Activated naive CD8-positive, alpha-beta T cell treated with anti-CD3 and anti-CD28 coated beads, Interleukin-2, amount 50 U/mL, for 24 hours (primary cell): ENCODE measurements at regions not wholly inside any gene's neighbourhood (a gene's known extent, or its start where the extent isn't known, plus 50 kb on each side); places are given as distances from the start of the nearest gene placed in this dataset.
"Not testable (repeated sequence)": the region's sequence is repeated elsewhere in the genome, so short reads cannot be mapped to it uniquely, and the experiment has no call there.

Experiments
- ATAC-seq: fragments of 150-1000 bp; cut with Tn5 transposase; one replicate; pipeline ENCODE4 v1.10.0; 2021
- DNase-seq: peaks from one replicate; pipeline ENCODE4 v3.0.0; 2021
- H3K27ac Mint-ChIP-seq: one replicate; pipeline ENCODE4 v1.8.0; 2021; ENCODE audit warnings: mild to moderate bottlenecking, mixed read lengths
- H3K27me3 Mint-ChIP-seq: one replicate; pipeline ENCODE4 v1.8.0; 2021; ENCODE audit warnings: mixed read lengths
- H3K36me3 Mint-ChIP-seq: one replicate; pipeline ENCODE4 v1.8.0; 2021; ENCODE audit warnings: low read depth, mixed read lengths
- H3K4me1 Mint-ChIP-seq: one replicate; pipeline ENCODE4 v1.8.0; 2021; ENCODE audit warnings: mixed read lengths
- H3K4me3 Mint-ChIP-seq: one replicate; pipeline ENCODE4 v1.8.0; 2021; ENCODE audit warnings: mild to moderate bottlenecking, moderate library complexity, mixed read lengths
- H3K9me3 Mint-ChIP-seq: one replicate; pipeline ENCODE4 v1.8.0; 2021; ENCODE audit warnings: mixed read lengths

DNA sequence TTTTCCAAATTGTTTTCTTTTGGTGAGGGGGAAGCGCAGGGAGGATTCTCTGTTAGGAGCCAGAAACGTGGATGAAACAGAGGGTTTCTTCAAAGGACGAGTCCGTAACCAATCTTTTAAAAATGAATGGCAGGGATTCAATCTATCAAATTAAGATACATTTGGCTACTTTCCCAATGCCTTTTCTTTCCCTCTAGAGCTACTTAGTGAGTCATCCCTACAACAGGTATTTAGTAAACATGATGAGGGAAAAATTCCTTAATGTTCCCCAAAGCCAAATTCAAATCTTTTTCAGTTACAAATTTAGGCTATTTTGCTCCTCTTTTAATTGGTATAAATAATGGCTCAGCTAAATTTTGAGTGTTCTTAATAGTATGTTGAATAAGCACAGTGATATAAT lies 366.4 kb upstream of the RIOK2 start:
- Mint-ChIP-seq H3K36me3 (no peaks in the 10 kb centered on the region), H3K4me3 (no peak overlapping the region), H3K4me1 (peaks cover 37% of the 10 kb centered on the region), H3K27me3 (no peaks in the 10 kb centered on the region), H3K9me3 (peaks cover 5% of the 10 kb centered on the region), H3K27ac (no peak overlapping the region)
- no peak for ATAC-seq
- no peak for DNase-seq

DNA sequence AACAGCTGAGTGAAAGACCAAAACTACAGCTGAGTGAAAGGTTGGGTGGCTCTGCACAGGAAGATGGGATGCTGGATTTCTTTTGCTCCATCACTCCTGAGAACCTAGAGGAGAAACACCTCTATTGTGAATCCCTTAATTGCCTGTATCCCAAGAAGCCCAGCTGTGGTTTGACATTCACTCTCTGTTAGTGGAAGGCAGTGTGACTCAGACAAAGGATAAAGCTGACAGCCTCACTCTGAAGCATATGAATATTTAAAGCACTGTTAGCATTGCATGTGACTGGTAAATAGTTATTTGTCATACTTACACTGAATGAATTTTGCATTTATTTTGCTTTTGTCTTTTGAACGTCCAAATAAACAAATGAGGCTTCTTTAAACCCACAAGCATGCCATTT lies 367.1 kb upstream of the RIOK2 start:
- Mint-ChIP-seq H3K27ac (no peak overlapping the region), H3K9me3 (peaks cover 5% of the 10 kb centered on the region), H3K4me3 (no peak overlapping the region), H3K36me3 (no peaks in the 10 kb centered on the region), H3K4me1 (peaks cover 32% of the 10 kb centered on the region), H3K27me3 (no peaks in the 10 kb centered on the region)
- DNase-seq (no peak), ATAC-seq (no peak)

DNA sequence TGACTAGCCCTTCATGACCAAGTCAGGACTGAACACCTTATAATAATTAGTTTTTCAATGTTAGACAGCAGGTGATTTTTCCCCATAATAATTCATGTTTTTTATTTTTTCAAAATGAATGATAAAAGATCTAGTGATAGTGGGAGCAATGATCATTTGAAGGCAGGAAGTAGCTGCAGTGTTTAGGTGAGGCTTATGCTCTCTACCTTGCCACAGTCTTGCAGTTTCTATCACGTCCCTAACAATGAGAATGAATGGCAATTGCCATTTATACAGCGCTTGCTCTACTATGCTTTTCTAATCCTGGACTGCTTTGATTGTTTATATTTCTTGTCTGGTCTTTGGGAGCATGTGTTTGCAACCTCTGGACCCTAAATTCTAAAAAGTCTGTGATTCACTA lies 367.8 kb upstream of the RIOK2 start:
- peaks cover 5% of the 10 kb centered on the region for H3K9me3 Mint-ChIP-seq
- no peaks in the 10 kb centered on the region for H3K27me3 Mint-ChIP-seq
- peaks cover 32% of the 10 kb centered on the region for H3K4me1 Mint-ChIP-seq
- no peak overlapping the region for H3K4me3 Mint-ChIP-seq
- DNase-seq (no peak), ATAC-seq (no peak)
- no peaks in the 10 kb centered on the region for H3K36me3 Mint-ChIP-seq
- H3K27ac Mint-ChIP-seq, result no peak overlapping the region

DNA sequence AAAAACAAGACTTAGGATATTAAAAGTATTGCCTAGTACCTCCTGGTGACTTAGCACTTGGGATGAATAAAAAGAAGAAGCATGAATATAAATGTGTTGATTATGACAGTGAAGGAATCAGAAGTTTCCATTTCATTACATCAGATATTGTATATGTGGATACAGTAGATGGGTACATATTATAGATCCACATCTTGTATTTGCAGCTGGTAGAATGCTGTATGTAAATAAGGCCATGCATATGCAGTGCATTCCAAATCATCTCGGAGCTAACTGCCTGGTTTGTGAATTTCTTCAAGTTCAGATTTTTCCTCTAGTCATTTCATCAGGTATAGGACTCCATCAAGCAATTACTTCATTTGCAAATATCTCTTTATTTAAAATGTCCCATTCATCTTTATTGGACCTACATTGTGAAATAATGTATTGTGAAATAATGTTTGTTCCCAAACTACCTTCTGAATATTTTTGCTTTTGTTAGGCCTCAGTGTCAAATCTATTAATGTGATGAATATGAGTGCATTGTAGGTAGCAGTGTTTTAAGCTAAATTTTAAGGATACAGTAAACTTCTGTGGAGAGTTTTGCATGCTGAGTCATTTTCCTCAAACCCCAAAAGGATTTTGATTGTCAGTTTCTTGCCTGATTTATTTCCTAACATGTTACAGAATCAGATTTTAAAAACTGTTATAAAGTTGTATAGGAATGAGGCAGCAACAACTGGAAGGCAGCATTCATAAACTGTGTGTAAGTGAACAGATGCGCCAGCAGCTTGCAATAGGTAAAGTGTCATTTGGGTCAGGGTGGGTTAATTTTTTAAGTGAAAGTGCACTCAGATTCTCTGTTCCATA lies 370.8 kb upstream of the RIOK2 start:
- no peak overlapping the region for H3K4me3 Mint-ChIP-seq
- H3K36me3 Mint-ChIP-seq, result no peaks in the 10 kb centered on the region
- H3K27me3 Mint-ChIP-seq, result no peaks in the 10 kb centered on the region
- H3K9me3 Mint-ChIP-seq, result no peaks in the 10 kb centered on the region
- H3K27ac Mint-ChIP-seq, result no peak overlapping the region
- peaks cover 12% of the 10 kb centered on the region for H3K4me1 Mint-ChIP-seq
- ATAC-seq (no peak), DNase-seq (no peak)

DNA sequence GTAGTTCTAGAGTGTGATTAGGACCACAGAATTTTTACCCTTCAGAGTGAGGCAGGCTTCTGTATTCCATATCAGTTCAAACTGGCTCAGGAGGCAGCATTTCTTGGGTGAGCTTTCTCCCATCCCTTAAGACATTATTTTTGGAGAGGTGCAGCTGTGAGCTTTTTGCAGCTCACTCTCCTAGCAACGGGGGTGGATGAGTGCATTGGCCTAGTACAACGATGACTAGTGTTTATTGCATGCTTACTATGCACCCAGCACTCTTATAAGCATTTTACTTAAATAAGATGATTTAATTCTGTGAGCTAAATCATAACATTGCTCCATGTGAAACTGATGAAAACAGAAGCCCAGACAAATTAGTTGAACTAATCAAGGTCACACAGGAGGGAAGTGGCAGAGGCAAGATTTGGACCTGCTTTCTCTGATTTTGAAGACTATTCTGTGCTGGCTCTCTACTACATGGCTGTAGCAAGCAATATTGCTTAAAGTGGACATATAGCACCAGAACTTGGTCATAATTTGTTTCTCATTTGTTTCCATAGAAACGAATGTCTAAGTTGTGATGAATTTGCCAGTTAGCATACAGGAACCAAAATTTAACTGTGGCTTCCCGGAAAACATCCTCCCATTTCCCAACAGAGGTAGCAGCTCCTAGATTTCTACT lies 372.1 kb upstream of the RIOK2 start:
- Mint-ChIP-seq H3K36me3 (no peaks in the 10 kb centered on the region), H3K9me3 (no peaks in the 10 kb centered on the region), H3K27ac (no peak overlapping the region), H3K4me1 (peaks cover 8% of the 10 kb centered on the region), H3K27me3 (no peaks in the 10 kb centered on the region), H3K4me3 (no peak overlapping the region)
- no peak for DNase-seq
- ATAC-seq, result no peak

DNA sequence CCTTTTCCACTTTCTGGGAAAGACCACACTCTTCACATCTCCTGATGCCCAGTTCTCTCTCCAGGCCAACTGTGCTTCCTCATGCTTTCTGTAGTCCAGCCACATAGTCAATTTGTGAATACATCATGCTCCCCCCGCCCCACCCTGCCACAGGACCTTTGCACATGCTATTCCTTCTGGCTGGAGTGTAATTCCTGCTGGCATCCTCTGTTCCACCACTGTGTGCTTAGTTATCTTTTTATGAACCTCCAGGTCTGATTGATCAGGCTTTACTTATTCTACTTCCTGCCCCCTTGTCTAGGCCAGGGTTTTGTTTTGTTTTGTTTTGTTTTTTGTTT lies 372.6 kb upstream of the RIOK2 start:
- no peak overlapping the region for H3K4me3 Mint-ChIP-seq
- H3K27me3 Mint-ChIP-seq, result no peaks in the 10 kb centered on the region
- no peaks in the 10 kb centered on the region for H3K36me3 Mint-ChIP-seq
- no peak overlapping the region for H3K27ac Mint-ChIP-seq
- peaks cover 3% of the 10 kb centered on the region for H3K4me1 Mint-ChIP-seq
- no peaks in the 10 kb centered on the region for H3K9me3 Mint-ChIP-seq
- DNase-seq, result no peak
- ATAC-seq, result no peak

DNA sequence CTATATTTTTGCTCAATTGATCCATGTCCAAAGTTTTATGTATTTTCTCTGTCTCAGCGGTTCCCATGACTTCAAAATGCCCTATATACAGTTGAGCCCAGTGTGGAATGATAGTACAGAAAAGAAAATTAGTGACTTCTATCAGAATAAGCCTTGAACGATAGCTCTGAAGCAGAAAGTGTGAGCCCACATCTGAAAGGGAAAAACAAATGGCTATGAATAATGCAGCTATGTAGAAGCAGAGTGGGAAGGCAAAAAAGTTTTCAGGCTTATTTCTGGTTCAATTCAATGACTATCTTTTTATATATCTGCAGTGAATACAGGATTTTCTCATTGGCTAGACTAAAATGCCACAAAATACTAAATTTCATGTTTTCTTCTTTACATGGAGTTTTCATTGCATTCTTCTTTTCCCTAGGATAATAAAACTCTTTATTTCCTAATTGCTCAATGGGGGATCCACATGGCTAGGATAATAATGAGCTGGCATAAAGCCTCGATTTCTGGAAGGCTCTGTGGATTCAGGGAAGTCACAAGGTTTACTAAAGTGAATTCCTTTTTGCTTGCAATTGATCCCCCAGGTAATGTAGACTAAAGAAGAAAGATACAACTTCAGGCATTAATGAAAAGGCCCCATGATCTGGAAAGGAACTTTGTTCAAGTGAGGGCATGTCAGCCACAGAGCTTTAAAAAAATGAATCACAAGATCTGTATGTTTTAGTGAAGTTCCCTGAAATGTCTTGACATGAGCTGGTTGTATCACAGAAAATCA lies 377.0 kb upstream of the RIOK2 start:
- H3K27ac Mint-ChIP-seq, result no peak overlapping the region
- no peaks in the 10 kb centered on the region for H3K4me1 Mint-ChIP-seq
- no peak overlapping the region for H3K4me3 Mint-ChIP-seq
- no peaks in the 10 kb centered on the region for H3K9me3 Mint-ChIP-seq
- no peak for ATAC-seq
- no peaks in the 10 kb centered on the region for H3K27me3 Mint-ChIP-seq
- no peak for DNase-seq
- no peaks in the 10 kb centered on the region for H3K36me3 Mint-ChIP-seq

DNA sequence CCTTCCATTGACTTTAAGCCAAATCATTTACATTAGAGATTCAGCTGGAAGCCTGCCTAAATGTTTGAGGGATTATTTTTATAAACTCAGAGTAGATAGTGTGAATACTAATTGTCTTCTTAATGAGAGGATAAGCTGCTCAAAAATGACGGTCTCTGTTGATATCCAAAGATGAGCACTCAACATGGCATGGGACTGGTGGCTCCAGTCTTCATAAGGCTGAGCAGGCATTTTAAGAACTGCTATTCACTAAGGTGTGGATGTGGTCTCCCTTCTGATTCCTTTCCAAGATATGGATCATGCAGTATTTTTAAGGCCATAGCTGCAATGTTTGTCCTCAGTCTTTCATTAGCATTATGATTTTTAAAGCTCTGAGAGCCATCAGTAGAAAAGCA lies 377.5 kb upstream of the RIOK2 start:
- Mint-ChIP-seq H3K27me3 (no peaks in the 10 kb centered on the region), H3K27ac (no peak overlapping the region), H3K36me3 (no peaks in the 10 kb centered on the region), H3K9me3 (no peaks in the 10 kb centered on the region), H3K4me3 (no peak overlapping the region), H3K4me1 (no peaks in the 10 kb centered on the region)
- ATAC-seq (no peak), DNase-seq (no peak)

DNA sequence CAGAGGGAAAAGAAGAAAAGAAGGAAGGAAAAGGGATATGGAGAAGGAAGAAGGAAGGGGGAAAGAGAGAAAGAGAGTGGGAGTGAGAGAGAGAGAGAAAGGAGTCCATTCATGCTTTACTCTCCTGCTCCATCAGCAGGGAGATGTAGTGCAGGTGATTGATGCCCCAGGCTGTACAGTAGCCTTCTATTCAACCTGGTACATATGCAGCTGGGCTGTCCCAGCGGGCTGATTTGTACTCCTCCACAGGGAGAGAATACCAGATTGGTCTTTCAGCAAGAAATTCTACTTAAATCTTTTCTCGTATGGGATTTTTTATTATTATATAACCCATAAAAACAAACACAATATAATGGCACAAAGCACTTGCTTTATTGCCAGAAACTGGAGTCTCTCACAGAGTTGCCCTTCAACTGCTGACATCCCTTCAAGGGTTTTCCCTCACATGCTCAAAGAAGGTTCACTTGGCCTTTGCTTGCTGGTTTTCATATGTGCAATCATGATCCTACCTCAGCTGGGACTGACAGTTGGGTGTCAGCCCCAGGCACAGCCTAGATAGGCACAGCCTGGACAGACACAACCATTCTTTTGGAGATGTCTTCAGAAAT lies 380.1 kb upstream of the RIOK2 start:
- no peak for DNase-seq
- Mint-ChIP-seq H3K36me3 (no peaks in the 10 kb centered on the region), H3K4me3 (no peak overlapping the region), H3K27me3 (no peaks in the 10 kb centered on the region), H3K4me1 (no peaks in the 10 kb centered on the region), H3K27ac (no peak overlapping the region), H3K9me3 (peaks cover 4% of the 10 kb centered on the region)
- no peak for ATAC-seq

DNA sequence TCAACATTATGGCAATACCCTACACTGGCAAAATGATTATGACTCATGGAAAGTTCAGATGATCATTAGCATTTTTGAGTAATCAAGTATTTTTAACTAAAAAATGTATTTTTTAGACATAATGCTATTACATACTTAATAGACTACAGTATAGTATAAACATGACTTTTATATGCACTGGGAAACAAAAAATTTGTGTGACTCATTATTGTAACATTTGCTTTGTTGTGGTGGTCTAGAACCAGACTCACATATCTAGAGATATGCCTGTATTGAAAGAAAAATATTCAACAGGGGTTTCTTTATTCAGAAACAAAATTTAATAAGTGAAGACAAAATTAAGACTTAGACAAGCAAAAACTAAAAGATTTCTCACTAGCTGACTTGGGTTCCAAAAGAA lies 385.3 kb upstream of the RIOK2 start:
- Mint-ChIP-seq H3K36me3 (no peaks in the 10 kb centered on the region), H3K4me1 (no peaks in the 10 kb centered on the region), H3K9me3 (peaks cover 18% of the 10 kb centered on the region), H3K27ac (no peak overlapping the region), H3K27me3 (no peaks in the 10 kb centered on the region), H3K4me3 (no peak overlapping the region)
- no peak for ATAC-seq
- DNase-seq, result no peak

DNA sequence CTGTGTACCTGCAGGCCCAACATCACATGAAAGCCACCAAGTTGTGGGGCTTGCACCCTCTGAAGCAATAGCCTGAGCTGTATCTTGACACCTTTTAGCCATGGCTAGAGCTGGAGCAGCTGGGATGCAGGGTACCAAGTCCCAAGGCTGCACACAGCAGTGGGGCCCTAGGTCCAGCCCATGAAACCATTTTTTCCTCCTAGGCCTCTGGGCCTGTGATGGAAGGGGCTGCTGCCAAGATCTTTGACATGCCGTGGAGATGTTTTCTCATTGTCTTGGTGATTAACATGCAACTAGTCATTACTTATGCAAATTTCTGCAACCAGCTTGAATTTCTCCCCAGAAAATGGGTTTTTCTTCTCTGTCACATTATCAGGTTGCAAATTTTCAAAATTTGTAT lies 387.2 kb upstream of the RIOK2 start:
- Mint-ChIP-seq H3K4me3 (no peak overlapping the region), H3K9me3 (peaks cover 18% of the 10 kb centered on the region), H3K27ac (no peak overlapping the region), H3K4me1 (no peaks in the 10 kb centered on the region), H3K27me3 (no peaks in the 10 kb centered on the region), H3K36me3 (no peaks in the 10 kb centered on the region)
- ATAC-seq (no peak), DNase-seq (no peak)

DNA sequence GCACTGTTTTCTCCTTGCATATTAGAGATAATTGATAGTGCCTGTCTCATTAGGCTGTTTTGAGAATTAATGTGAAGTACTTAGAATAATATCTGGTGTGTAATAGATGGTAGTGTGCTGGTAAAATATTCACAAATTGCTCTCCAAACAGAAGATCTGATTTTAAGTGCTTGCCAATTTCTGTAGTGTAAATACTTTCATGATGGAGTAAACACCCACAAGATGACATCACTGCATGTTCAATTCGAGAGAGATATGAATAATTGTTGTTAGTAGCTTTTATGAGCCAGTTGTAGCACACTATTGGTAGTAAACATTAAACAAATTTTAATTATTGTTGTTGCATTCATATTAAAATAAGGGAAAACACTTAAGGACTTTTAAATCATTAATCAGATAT lies 392.3 kb upstream of the RIOK2 start:
- DNase-seq (no peak), ATAC-seq (no peak)
- peaks cover 9% of the 10 kb centered on the region for H3K9me3 Mint-ChIP-seq
- no peaks in the 10 kb centered on the region for H3K4me1 Mint-ChIP-seq
- no peak overlapping the region for H3K27ac Mint-ChIP-seq
- no peaks in the 10 kb centered on the region for H3K36me3 Mint-ChIP-seq
- no peak overlapping the region for H3K4me3 Mint-ChIP-seq
- no peaks in the 10 kb centered on the region for H3K27me3 Mint-ChIP-seq

DNA sequence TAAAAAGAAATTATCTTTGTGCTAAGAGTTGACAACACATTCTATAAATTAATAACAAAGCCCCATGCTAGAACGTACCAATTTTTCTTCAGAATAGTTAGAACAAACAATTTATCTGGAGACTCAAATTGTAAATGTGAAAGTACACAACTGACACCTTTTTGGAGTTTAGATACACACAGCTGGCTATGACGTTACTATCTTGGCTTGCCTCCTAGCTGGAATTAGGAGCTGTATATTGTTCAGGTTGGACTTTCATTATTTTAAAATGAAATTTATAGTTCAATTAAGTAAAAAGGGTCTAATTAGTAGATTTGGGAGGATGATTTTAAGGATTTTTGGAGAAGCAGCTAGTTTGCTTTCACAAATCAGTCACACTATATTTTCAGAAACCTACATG lies 393.9 kb upstream of the RIOK2 start:
- no peak overlapping the region for H3K4me3 Mint-ChIP-seq
- ATAC-seq, result no peak
- no peaks in the 10 kb centered on the region for H3K27me3 Mint-ChIP-seq
- no peak for DNase-seq
- H3K4me1 Mint-ChIP-seq, result no peaks in the 10 kb centered on the region
- no peaks in the 10 kb centered on the region for H3K36me3 Mint-ChIP-seq
- no peaks in the 10 kb centered on the region for H3K9me3 Mint-ChIP-seq
- H3K27ac Mint-ChIP-seq, result no peak overlapping the region

DNA sequence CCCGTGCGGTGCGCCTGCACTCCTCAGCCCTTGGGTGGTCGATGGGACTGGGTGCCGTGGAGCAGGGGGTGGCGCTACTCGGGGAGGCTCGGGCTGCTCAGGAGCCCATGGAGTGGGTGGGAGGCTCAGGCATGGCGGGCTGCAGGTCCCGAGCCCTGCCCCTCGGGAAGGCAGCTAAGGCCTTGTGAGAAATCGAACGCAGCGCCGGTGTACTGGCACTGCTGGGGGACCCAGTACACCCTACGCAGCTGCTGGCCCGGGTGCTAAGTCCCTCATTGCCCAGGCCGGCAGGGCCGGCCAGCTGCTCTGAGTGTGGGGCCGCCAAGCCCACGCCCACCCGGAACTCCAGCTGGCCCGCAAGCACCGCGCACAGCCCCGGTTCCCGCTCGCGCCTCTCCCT lies 396.9 kb upstream of the RIOK2 start:
- not testable (repeated sequence) for DNase-seq

DNA sequence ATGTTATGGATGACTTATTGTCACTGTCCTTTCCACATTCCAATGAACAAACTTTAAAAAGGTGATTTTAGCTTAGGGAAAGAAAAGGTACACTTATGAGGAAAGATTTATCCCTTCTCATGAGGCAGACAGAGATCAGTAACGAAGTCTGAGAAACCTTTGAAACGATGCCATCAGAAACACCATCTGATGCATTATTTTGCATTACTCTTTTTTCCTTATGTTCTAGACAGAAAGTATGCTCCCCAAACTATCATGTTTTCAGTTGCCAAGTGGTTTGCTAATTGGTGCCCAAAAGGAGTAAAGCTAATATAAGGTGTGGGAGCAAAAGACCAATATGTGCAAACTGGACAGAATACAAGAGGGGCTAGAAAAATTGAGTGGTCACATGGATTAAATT lies 397.7 kb upstream of the RIOK2 start:
- DNase-seq (no peak), ATAC-seq (no peak)
- no peak overlapping the region for H3K27ac Mint-ChIP-seq
- no peaks in the 10 kb centered on the region for H3K4me1 Mint-ChIP-seq
- no peaks in the 10 kb centered on the region for H3K27me3 Mint-ChIP-seq
- no peak overlapping the region for H3K4me3 Mint-ChIP-seq
- H3K9me3 Mint-ChIP-seq, result no peaks in the 10 kb centered on the region
- H3K36me3 Mint-ChIP-seq, result no peaks in the 10 kb centered on the region

More for the DNA sequence above, 396.9 kb upstream of the RIOK2 start:
- H3K27me3 Mint-ChIP-seq, H3K4me1 Mint-ChIP-seq, H3K36me3 Mint-ChIP-seq, H3K9me3 Mint-ChIP-seq, ATAC-seq, H3K4me3 Mint-ChIP-seq, H3K27ac Mint-ChIP-seq: not testable (repeated sequence)
